NCI-H1694 (cell line): ENCODE measurements at regions not wholly inside any gene's neighbourhood (a gene's known extent, or its start where the extent isn't known, plus 50 kb on each side); places are given as distances from the start of the nearest gene placed in this dataset.
"Not testable (repeated sequence)": the region's sequence is repeated elsewhere in the genome, so short reads cannot be mapped to it uniquely, and the experiment has no call there.

Source experiments
- DNase-seq: peaks from one replicate; lab custom pipeline; 2025; lab: John Stamatoyannopoulos, UW

GRCh38 chr6:91198588-91199255, 611.9 kb upstream of the MAP3K7 start:
- DNase-seq = no peak

- DNase-seq = no peak
Observed at GRCh38 chr6:91196729-91197128, 609.9 kb upstream of the MAP3K7 start.

GRCh38 chr6:91193446-91193845, 606.6 kb upstream of the MAP3K7 start:
- DNase-seq = no peak

GRCh38 chr6:91190041-91190440, 603.2 kb upstream of the MAP3K7 start:
- not testable (repeated sequence) for DNase-seq

- no peak for DNase-seq
Observed at GRCh38 chr6:91185072-91185471, 598.2 kb upstream of the MAP3K7 start.

- no peak for DNase-seq
Observed at GRCh38 chr6:91181416-91181815, 594.5 kb upstream of the MAP3K7 start.

GRCh38 chr6:91173651-91174050, 586.8 kb upstream of the MAP3K7 start:
- DNase-seq = no peak

- no peak for DNase-seq
Observed at GRCh38 chr6:91173186-91173585, 586.3 kb upstream of the MAP3K7 start.

- no peak for DNase-seq
Observed at GRCh38 chr6:91171754-91172462, 585.0 kb upstream of the MAP3K7 start.

- no peak for DNase-seq
Observed at GRCh38 chr6:91167846-91168245, 581.0 kb upstream of the MAP3K7 start.

GRCh38 chr6:91166271-91167046, 579.6 kb upstream of the MAP3K7 start:
- DNase-seq = no peak

GRCh38 chr6:91164105-91164504, 577.2 kb upstream of the MAP3K7 start:
- DNase-seq = no peak

- DNase-seq = no peak
Observed at GRCh38 chr6:91161246-91161645, 574.4 kb upstream of the MAP3K7 start.

- DNase-seq = no peak
Observed at GRCh38 chr6:91155129-91155785, 568.4 kb upstream of the MAP3K7 start.

GRCh38 chr6:91152824-91153223, 566.0 kb upstream of the MAP3K7 start:
- no peak for DNase-seq

GRCh38 chr6:91149956-91150705, 563.3 kb upstream of the MAP3K7 start:
- no peak for DNase-seq

- DNase-seq = no peak
Observed at GRCh38 chr6:91149246-91149955, 562.5 kb upstream of the MAP3K7 start.

GRCh38 chr6:91144126-91144525, 557.3 kb upstream of the MAP3K7 start:
- no peak for DNase-seq

- no peak for DNase-seq
Observed at GRCh38 chr6:91142154-91142553, 555.3 kb upstream of the MAP3K7 start.

GRCh38 chr6:91141346-91141745, 554.5 kb upstream of the MAP3K7 start:
- no peak for DNase-seq

- DNase-seq = no peak
Observed at GRCh38 chr6:91140449-91140848, 553.6 kb upstream of the MAP3K7 start.
